CD14-positive monocyte (primary cell): ENCODE measurements at regions not wholly inside any gene's neighbourhood (a gene's known extent, or its start where the extent isn't known, plus 50 kb on each side); places are given as distances from the start of the nearest gene placed in this dataset.

Source experiments
- DNase-seq, 3 donors: peaks; one replicate each; pipeline ENCODE4 v3.0.0-alpha.2; 2011 to 2022
- H2AFZ ChIP-seq: 2 replicates; pipeline ENCODE4 v1.6.0; 2012; ENCODE audit warnings: mild to moderate bottlenecking, low read depth, low read length, inconsistent platforms; ENCODE audit not compliant: insufficient read depth, poor library complexity, severe bottlenecking
- H3K27ac ChIP-seq, 2 donors: 1 replicate in 1 of 2; 2 replicates in 1 of 2; pipeline ENCODE4 v1.5.1; 2012 to 2013; ENCODE audit warnings: low read length in 2 of 2, control low read depth in 1 of 2, inconsistent platforms in 1 of 2, low read depth in 1 of 2, mild to moderate bottlenecking in 1 of 2
- H3K27me3 ChIP-seq, 2 donors: one replicate each; pipeline versions ENCODE4 v1.6.0 to v1.6.1; 2011 to 2013; ENCODE audit warnings: low read length in 2 of 2; ENCODE audit not compliant: control insufficient read depth in 2 of 2, insufficient read depth in 2 of 2
- H3K36me3 ChIP-seq, 2 donors: replicated peaks in 1 of 2; 1 replicate in 1 of 2; 2 replicates in 1 of 2; pipeline versions ENCODE4 v1.5.1 to v1.6.1; 2012 to 2013; ENCODE audit warnings: low read length in 2 of 2, control low read depth in 1 of 2, inconsistent platforms in 1 of 2, mild to moderate bottlenecking in 1 of 2; ENCODE audit not compliant: insufficient read depth in 2 of 2, control insufficient read depth in 1 of 2
- H3K4me1 ChIP-seq, 2 donors: 1 replicate in 1 of 2; 2 replicates in 1 of 2; pipeline versions ENCODE4 v1.5.1 to v1.6.1; 2012 to 2013; ENCODE audit warnings: low read length in 2 of 2, control low read depth in 1 of 2, inconsistent platforms in 1 of 2, mild to moderate bottlenecking in 1 of 2, moderate library complexity in 1 of 2; ENCODE audit not compliant: insufficient read depth in 2 of 2, control insufficient read depth in 1 of 2
- H3K4me2 ChIP-seq: replicated peaks from 2 replicates; pipeline ENCODE3; 2012; ENCODE audit warnings: low read length, moderate library complexity, mild to moderate bottlenecking; ENCODE audit not compliant: poor library complexity, severe bottlenecking; ENCODE audit errors: extremely low read depth
- H3K4me3 ChIP-seq, 3 experiments: fragments of 200-600 bp in 1 of 3; sonication (generic) in 1 of 3; replicated peaks in 1 of 3; 1 replicate in 2 of 3; 2 replicates in 1 of 3; pipeline ENCODE4 v1.5.1; 2011 to 2013; ENCODE audit warnings: low read length in 3 of 3, mild to moderate bottlenecking in 3 of 3, control low read depth in 2 of 3, low read depth in 2 of 3, inconsistent platforms in 1 of 3, moderate library complexity in 1 of 3
- H3K79me2 ChIP-seq: 2 replicates; pipeline ENCODE4 v1.6.0; 2012; ENCODE audit warnings: mild to moderate bottlenecking, control low read depth, inconsistent platforms, low read length, moderate library complexity; ENCODE audit not compliant: insufficient read depth
- H3K9ac ChIP-seq: 2 replicates; pipeline ENCODE4 v1.6.0; 2017; ENCODE audit warnings: low read length, mild to moderate bottlenecking; ENCODE audit not compliant: insufficient read depth, poor library complexity, severe bottlenecking
- H3K9me3 ChIP-seq, 2 donors: replicated peaks in 1 of 2; 1 replicate in 1 of 2; 2 replicates in 1 of 2; pipeline versions ENCODE4 v1.5.1 to v1.6.1; 2012 to 2013; ENCODE audit warnings: low read length in 2 of 2, control low read depth in 1 of 2; ENCODE audit not compliant: control insufficient read depth in 1 of 2, insufficient read depth in 1 of 2
- H4K20me1 ChIP-seq: 2 replicates; pipeline ENCODE4 v1.6.0; 2012; ENCODE audit warnings: mild to moderate bottlenecking, low read length, control low read depth, moderate library complexity; ENCODE audit not compliant: insufficient read depth
- H3K27ac Mint-ChIP-seq, 7 donors: one replicate each; pipeline ENCODE4 v1.8.0; 2020; ENCODE audit warnings: mild to moderate bottlenecking in 7 of 7, mixed read lengths in 7 of 7, moderate library complexity in 6 of 7, inconsistent platforms in 2 of 7
- H3K27me3 Mint-ChIP-seq, 3 donors: one replicate each; pipeline ENCODE4 v1.8.0; 2021 to 2022; ENCODE audit warnings: low read depth in 3 of 3, mild to moderate bottlenecking in 3 of 3, mixed read lengths in 3 of 3, moderate library complexity in 3 of 3, inconsistent platforms in 1 of 3
- H3K36me3 Mint-ChIP-seq, 2 donors: one replicate each; pipeline ENCODE4 v1.8.0; 2020; ENCODE audit warnings: mixed read lengths in 2 of 2, inconsistent platforms in 1 of 2, mild to moderate bottlenecking in 1 of 2
- H3K4me1 Mint-ChIP-seq: one replicate; pipeline ENCODE4 v1.8.0; 2020; ENCODE audit warnings: mild to moderate bottlenecking, mixed read lengths
- H3K4me3 Mint-ChIP-seq, 2 donors: one replicate each; pipeline ENCODE4 v1.8.0; 2020; ENCODE audit warnings: mild to moderate bottlenecking in 2 of 2, mixed read lengths in 2 of 2, moderate library complexity in 1 of 2
- H3K9me3 Mint-ChIP-seq, 7 donors: one replicate each; pipeline ENCODE4 v1.8.0; 2020 to 2022; ENCODE audit warnings: mixed read lengths in 7 of 7, mild to moderate bottlenecking in 6 of 7, moderate library complexity in 6 of 7, inconsistent platforms in 2 of 7
- WGBS: methylation state at CpG from one replicate; pipeline ENCODE4 v1.1.5; 2013; ENCODE audit warnings: missing lambda C conversion rate; ENCODE audit not compliant: insufficient coverage; 5-methylcytosine and 5-hydroxymethylcytosine counted together
- intact Hi-C, 2 donors: fragments of 100-400 bp; cut with micrococcal nuclease; formaldehyde crosslinking; loops; one replicate each; pipeline versions ENCODE4 v1.15.0 to v1.15.1; 2023
- TF ChIP-seq, protein P1 (sequence below): fragments of 200-600 bp; IDR thresholded peaks from one replicate; pipeline ENCODE4 v1.8.0; 2022; ENCODE audit warnings: antibody characterized with exemption, mild to moderate bottlenecking

DNA sequence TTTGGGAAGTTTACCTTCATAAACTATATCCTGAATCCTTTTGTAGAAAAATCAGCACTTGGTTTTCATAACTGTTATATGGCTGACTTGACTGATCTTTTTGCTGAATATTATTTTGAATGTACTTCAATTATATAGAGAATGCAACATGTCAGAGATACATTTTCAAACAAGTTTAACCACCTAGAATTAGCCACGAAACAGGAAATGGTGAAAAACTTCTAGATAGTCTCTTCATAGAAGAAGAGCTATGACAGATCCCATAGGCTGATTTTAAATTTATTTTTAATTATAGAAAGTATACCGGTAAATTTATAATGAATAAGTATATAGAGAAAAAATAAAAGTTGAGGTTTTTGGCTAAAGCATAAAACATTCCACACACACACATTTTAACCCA, 436.8 kb upstream of the DPPA4 start:
- no CpG with 5 or more reads among the region's 2 CpGs for WGBS
- no peak overlapping the region for H3K4me3 Mint-ChIP-seq

DNA sequence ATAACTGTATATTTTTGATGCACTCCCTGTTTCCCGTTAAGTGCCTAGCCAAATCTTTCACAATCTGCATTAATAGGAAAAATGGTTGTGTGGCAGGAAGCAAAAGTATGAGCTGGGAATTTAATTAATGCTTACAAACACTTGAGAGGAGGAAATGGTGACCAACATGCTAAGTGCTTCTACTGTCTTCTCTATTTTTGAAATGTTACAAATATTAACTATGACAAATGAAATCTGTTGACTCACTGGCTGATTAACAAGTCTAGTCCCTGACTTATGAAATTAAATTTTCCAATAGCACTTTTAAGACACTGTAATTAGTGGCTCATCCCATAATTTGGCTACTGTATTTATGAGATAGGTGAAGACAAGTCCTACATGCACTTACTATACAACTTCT, 446.9 kb upstream of the DPPA4 start:
- Mint-ChIP-seq H3K9me3 (peaks cover 0 to 7% (median 3%) of the 10 kb centered on the region in 7 donors), H3K36me3 (no peaks in the 10 kb centered on the region), H3K4me3 (no peak overlapping the region), H3K27me3 (peaks cover 0 to 3% (median 0%) of the 10 kb centered on the region in 3 donors), H3K4me1 (no peaks in the 10 kb centered on the region), H3K27ac (no peak overlapping the region)
- no peaks in the 10 kb centered on the region for H3K79me2 ChIP-seq
- peaks cover 2 to 8% of the 10 kb centered on the region in 2 donors for H3K9me3 ChIP-seq
- TF ChIP-seq, protein P1, sequence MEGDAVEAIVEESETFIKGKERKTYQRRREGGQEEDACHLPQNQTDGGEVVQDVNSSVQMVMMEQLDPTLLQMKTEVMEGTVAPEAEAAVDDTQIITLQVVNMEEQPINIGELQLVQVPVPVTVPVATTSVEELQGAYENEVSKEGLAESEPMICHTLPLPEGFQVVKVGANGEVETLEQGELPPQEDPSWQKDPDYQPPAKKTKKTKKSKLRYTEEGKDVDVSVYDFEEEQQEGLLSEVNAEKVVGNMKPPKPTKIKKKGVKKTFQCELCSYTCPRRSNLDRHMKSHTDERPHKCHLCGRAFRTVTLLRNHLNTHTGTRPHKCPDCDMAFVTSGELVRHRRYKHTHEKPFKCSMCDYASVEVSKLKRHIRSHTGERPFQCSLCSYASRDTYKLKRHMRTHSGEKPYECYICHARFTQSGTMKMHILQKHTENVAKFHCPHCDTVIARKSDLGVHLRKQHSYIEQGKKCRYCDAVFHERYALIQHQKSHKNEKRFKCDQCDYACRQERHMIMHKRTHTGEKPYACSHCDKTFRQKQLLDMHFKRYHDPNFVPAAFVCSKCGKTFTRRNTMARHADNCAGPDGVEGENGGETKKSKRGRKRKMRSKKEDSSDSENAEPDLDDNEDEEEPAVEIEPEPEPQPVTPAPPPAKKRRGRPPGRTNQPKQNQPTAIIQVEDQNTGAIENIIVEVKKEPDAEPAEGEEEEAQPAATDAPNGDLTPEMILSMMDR, result no peak
- intact Hi-C loops, result no loop called here
- H2AFZ ChIP-seq, result no peak overlapping the region
- H3K4me3 ChIP-seq, result no peak overlapping the region
- H3K27ac ChIP-seq, result no peak overlapping the region
- H3K36me3 ChIP-seq, result no peaks in the 10 kb centered on the region
- WGBS, result no CpG with 5 or more reads among the region's 1 CpG
- no peak overlapping the region for H3K4me2 ChIP-seq
- DNase-seq, result no peak
- no peaks in the 10 kb centered on the region for H3K27me3 ChIP-seq
- no peaks in the 10 kb centered on the region for H3K4me1 ChIP-seq
- H4K20me1 ChIP-seq, result no peaks in the 10 kb centered on the region
- H3K9ac ChIP-seq, result no peak overlapping the region

More for the DNA sequence above, 436.8 kb upstream of the DPPA4 start:
- Histone ChIP-seq H3K79me2 (no peaks in the 10 kb centered on the region), H3K36me3 (no peaks in the 10 kb centered on the region), H4K20me1 (no peaks in the 10 kb centered on the region), H2AFZ (no peak overlapping the region), H3K4me1 (no peaks in the 10 kb centered on the region), H3K4me2 (no peak overlapping the region), H3K9ac (no peak overlapping the region), H3K27ac (no peak overlapping the region), H3K27me3 (no peaks in the 10 kb centered on the region), H3K9me3 (peaks cover 0 to 4% of the 10 kb centered on the region in 2 donors), H3K4me3 (no peak overlapping the region)
- Mint-ChIP-seq H3K9me3 (peaks cover 0 to 16% (median 7%) of the 10 kb centered on the region in 7 donors), H3K4me1 (no peaks in the 10 kb centered on the region), H3K27me3 (no peaks in the 10 kb centered on the region), H3K36me3 (no peaks in the 10 kb centered on the region), H3K27ac (no peak overlapping the region)
- DNase-seq, result no peak
- TF ChIP-seq, protein P1, result no peak
- intact Hi-C loops, result no loop called here
